GM12801 (cell line): ENCODE measurements at regions not wholly inside any gene's neighbourhood (a gene's known extent, or its start where the extent isn't known, plus 50 kb on each side); places are given as distances from the start of the nearest gene placed in this dataset.

Source experiments
- CTCF ChIP-seq: IDR thresholded peaks from one replicate; pipeline ENCODE4 v1.5.1; 2011; ENCODE audit warnings: control low read depth; ENCODE audit not compliant: insufficient read length; ENCODE audit errors: extremely low read depth

DNA sequence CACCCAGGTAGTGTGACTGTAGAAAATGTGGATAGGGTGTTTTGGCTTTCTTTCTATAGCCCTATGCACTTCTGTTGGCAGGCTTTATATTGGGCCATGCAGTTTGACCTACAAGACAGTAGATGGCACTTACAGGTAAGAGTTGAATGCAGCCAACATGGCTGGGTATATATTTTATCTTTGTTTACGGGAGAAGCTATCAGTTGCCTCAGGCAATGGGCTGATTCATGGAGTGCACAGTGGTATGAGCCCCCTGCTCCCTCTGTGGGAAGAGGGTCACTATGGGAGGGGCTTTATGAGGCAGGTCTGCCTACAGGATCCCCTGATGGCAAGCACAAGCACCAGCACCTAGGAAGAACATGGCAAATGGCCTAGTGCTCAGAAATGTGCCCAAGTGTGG, 301.2 kb upstream of the CDIN1 start:
- no peak for TF ChIP-seq CTCF

- no peak for TF ChIP-seq CTCF
Measured at GRCh38 chr15:36282821-36283220, 296.6 kb upstream of the CDIN1 start.

GRCh38 chr15:36284911-36285310, 294.5 kb upstream of the CDIN1 start:
- TF ChIP-seq CTCF: no peak

GRCh38 chr15:36291501-36291900, 287.9 kb upstream of the CDIN1 start:
- TF ChIP-seq CTCF: no peak

DNA sequence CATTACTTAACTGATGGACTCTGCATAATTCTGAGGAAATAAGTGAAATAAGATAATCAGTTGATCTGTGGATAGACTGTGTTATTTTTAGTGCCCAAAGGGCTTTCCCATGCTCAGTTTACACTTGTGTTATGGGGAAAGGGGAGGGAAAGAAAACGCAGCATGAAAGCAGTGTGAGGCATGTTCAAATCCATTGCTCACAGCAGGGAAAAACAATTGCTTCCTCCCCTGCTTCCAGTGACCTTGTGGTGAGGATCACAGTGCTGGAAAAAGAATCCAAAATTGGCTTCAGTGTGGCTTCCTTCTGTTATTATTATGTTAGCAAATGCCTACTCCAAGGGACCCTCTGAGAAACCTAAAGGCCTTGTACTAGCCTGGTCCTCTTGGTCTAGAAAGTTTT, 285.1 kb upstream of the CDIN1 start:
- no peak for TF ChIP-seq CTCF

GRCh38 chr15:36301947-36302346, 277.5 kb upstream of the CDIN1 start:
- no peak for TF ChIP-seq CTCF

GRCh38 chr15:36313021-36313420, 266.4 kb upstream of the CDIN1 start:
- TF ChIP-seq CTCF: no peak

DNA sequence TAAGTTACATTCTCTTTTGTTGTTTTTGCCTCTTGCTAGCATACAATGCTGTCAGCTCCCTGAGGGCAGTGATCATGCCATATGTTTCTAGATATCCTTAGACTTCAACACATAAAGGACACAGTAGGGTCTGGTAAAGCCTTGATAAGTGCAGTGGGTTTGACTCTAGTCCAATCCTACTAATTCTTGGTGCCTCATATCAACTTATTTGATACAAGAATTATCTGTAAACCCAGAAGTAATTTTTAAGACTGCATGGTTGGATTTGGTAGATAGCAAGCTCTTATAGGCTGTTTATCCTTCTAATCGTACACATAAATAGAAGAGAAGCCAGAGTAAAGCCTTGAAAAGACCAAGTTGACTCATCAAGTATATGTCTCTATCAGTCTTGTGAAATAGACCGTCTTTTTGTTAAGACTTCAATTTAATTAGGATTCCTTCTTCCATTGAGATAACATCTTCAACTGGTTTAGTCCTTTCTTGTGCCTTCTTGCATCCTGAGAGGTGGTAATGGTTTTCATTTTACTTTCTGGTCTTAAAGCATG, 265.6 kb upstream of the CDIN1 start:
- TF ChIP-seq CTCF: no peak
